ENCODE measurements at regions not wholly inside any gene's neighbourhood (a gene's known extent, or its start where the extent isn't known, plus 50 kb on each side); places are given as distances from the start of the nearest gene placed in this dataset.

DNA sequence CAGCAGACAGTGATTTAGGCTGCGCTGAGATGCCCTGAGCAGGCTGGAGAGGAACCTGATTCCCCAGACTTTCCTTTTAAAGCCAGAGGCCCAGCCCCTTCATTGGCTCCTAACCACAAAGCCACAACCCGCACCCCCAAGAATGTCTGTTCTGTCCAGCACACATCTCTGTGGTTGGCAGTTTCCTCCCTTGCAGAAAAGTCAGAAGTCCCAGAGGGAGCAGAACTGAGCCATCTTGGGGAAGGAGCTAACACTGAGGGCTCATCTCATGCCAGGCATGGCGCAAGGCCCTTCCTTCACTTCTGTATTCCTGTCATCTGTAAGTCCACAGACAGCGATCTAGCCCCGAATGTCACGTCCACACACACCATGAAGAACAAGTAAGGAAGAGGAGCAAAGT lies 97.1 kb upstream of the SYT13 start:
- no peak for TF ChIP-seq POLR2A (IDR thresholded peaks at IDR 0.05; ENCODE audit: low read depth, low read length)
- no peak for TF ChIP-seq POU2F2 (IDR thresholded peaks at IDR 0.05; ENCODE audit: low read depth, low read length)
- TF ChIP-seq POLR2AphosphoS5 (IDR thresholded peaks at IDR 0.05; ENCODE audit: low read depth, low read length) = no peak
- no peak for TF ChIP-seq TAF1 (IDR thresholded peaks at IDR 0.05; ENCODE audit: low read depth, low read length)
- TF ChIP-seq SPI1 (IDR thresholded peaks at IDR 0.05; ENCODE audit: low read depth, low read length) = no peak
